ENCODE measurements at regions not wholly inside any gene's neighbourhood (a gene's known extent, or its start where the extent isn't known, plus 50 kb on each side); places are given as distances from the start of the nearest gene placed in this dataset.

DNA sequence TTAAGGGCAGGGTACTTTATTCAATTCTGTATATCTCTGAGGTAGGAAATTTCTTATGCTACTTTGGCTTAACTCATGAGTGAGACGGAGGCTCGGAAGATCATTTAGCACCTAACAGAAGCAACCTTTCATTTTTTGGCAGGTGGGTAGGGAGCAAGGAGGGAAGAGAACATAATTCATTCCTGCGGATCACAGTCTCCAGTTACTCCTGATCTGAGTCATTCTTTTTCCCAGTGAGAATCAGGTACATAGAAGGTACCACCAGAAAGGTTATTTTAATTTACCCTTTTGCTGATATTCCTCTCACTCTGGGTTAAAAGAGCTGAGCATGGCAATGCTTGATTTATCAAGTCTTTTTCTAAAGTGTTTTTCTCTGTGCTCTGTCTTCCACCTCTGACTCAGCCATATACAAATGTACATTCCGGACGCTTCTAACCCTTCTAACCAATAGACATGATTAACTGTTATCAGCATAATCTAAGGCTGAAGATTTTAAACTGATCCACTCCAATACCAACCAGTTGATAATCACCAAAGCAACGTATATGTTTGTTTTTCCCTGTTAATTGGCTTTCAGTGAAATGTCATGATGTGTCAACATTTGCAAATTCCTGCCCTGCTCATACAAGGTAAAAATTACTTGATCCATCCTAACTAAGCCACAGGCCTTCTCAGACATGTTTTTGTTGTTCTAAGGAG lies 271.7 kb downstream of the DUSP10 start:
- TF ChIP-seq FOXM1 (IDR thresholded peaks at IDR 0.05; ENCODE audit: borderline replicate concordance): no peak
- no peak for TF ChIP-seq PKNOX1 (IDR thresholded peaks at IDR 0.05)
- TF ChIP-seq BHLHE40 (IDR thresholded peaks at IDR 0.05; ENCODE audit: borderline replicate concordance): no peak
- no peak for TF ChIP-seq LEF1 (IDR thresholded peaks at IDR 0.05; ENCODE audit: borderline replicate concordance)
- TF ChIP-seq SP1 (IDR thresholded peaks at IDR 0.05): no peak
- TF ChIP-seq FOXK2 (IDR thresholded peaks at IDR 0.05): no peak
- no peak for TF ChIP-seq SUZ12 (IDR thresholded peaks at IDR 0.05)
- TF ChIP-seq CTBP1 (IDR thresholded peaks at IDR 0.05; ENCODE audit: borderline replicate concordance): no peak
- TF ChIP-seq FOXA1 (IDR thresholded peaks at IDR 0.05): no peak
- no peak for TF ChIP-seq ELF4 (IDR thresholded peaks at IDR 0.05)
- TF ChIP-seq TARDBP (IDR thresholded peaks at IDR 0.05): no peak

Measured in HEK293T (cell line).